G401 (cell line): ENCODE measurements at regions not wholly inside any gene's neighbourhood (a gene's known extent, or its start where the extent isn't known, plus 50 kb on each side); places are given as distances from the start of the nearest gene placed in this dataset.
"Not testable (repeated sequence)": the region's sequence is repeated elsewhere in the genome, so short reads cannot be mapped to it uniquely, and the experiment has no call there.

Experiments
- DNase-seq: peaks from one replicate; pipeline ENCODE4 v3.0.0-alpha.2; 2015; ENCODE audit warnings: low spot score
- in situ Hi-C: cut with HindIII; loops from 2 replicates; pipeline ENCODE4 v1.10.0; 2016; ENCODE audit warnings: low sequenced_read_pairs, mixed read lengths

DNA sequence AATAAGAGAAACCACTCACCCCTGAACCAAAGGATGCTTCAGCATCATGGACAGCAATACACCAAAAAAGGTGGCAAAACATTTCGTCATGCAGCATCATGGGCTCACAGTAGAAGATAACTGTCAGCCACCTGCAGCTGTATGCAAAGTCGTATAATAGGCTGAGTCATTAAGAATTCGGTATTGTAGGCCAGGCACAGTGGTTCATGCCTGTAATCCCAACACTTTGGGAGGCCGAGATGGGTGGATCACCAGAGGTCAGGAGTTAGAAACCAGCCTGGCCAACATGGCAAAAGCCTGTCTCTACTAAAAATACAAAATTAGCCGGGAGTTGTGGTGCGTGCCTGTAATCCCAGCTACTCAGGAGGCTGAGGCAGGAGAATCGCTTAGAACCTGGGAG lies 123.8 kb upstream of the UNC5B start:
- DNase-seq, in situ Hi-C loops: not testable (repeated sequence)

DNA sequence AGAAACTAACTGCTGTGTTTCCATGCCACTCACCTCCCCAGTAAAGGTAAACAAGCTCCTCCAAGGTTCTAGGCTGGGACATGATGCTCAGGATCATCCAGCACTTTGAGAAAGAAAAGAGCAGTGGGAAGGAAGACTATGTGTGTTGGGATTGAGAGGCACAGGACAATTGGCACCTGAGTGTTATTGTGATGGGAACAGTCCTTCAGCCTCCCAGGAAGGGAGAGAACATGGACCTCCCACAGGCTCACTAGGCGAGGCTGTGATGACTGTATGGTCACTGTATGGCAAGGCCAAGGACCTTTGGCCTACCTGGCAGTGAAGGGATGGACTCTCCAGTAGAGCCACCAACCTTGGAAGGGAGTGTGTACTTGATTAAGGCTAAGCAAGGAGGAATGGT lies 123.2 kb upstream of the UNC5B start:
- in situ Hi-C loops, result no loop called here

GRCh38 chr10:71090330-71090729 lies 122.0 kb upstream of the UNC5B start:
- in situ Hi-C loops, result no loop called here
- DNase-seq, result no peak

More for the DNA sequence above, 123.2 kb upstream of the UNC5B start:
- no peak for DNase-seq

DNA sequence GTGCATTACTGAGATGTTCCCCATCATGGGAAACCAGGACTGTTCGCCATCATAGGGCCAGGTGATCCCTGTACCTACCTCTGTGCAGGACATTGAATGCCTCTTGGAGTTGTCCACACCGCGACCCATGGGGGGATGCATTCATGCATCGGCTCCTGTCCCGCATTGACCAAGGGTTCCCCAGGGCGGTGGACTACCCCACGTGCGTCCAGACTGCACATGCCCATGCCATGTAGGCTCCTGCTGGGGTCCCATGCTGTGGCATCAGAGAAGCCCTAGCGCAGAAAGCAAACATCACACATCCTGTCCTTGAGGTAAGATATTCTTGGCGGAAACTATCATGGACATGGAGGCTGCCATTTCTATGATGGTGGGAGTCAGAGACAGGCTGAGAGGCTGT lies 121.6 kb upstream of the UNC5B start:
- in situ Hi-C loops, result no loop called here
- no peak for DNase-seq

DNA sequence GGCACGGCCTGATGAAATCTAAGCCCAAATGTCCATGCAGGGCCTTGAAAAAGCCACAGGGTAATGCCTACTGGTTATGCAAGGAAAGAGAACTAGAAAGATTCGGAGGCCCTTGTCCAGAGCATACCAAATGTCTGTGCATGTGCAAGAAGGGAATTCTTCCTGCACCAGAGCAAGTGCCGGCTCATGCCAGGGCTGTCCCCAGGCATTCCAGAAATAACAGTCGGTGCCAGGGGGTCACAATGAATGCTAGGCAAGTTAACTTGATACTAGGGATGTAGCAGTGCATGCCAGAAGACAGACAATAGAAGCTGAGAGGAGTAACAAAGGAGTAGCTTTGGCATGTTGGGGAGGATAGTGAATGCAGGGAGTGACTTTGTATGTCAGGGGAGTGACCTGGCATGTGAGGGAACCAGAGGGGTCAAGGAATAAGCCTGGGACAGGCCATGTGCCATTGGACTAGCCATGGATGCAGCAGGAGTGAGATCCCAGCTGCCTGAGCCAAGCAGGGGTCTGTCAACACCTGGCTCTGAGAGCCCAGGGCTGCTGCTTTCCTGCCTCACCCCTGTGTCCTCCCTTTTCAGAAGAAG lies 119.5 kb upstream of the UNC5B start:
- in situ Hi-C loops, result no loop called here
- no peak for DNase-seq

DNA sequence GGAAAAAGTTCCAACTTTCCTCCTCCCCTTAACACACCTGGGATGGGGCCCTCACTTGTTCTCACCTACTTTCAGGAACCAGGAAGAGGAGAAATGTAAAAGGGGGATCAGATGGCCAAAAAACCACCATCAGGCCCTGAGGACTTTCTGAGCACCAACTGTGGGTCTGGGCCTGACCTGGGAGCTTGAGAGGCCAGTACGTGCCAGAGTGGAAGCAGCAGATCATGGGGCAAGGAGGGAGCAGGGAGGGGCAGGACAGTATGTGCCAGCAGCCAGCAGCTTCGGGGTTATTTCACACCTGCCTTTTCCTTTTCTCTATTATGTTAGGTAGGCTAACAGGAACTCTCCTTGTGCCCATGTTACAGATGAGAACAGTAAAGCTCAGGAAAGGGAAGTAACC lies 118.8 kb upstream of the UNC5B start:
- in situ Hi-C loops, result no loop called here
- DNase-seq, result no peak

GRCh38 chr10:71094712-71095390 lies 117.5 kb upstream of the UNC5B start:
- in situ Hi-C loops, result no loop called here
- no peak for DNase-seq

DNA sequence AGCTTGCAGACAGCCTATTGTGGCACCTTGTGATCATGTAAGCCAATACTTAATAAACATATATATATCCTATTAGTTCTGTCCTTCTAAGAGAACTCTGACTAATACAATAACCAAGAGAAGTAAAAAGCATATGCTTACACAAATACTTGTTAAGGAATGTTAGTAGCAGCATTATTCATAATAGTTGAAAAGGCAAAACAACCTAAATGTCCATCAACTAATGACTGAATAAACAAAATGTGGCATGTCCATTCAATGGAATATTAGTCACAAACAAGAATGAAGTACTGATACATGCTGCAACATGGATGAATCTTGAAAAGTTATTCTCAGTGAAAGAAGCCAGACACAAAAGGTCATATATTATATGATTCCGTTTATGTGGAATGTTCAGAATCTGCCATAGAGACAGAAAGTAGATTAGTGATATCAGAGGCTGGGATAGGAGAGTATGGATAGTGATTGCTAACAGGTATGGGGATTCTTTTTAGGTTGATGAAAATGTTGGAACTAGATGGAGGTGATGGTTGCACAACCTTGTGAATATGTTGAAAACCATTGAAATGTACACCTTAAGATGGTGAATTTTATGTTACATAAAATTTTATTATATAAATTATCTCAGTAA lies 112.5 kb upstream of the UNC5B start:
- DNase-seq, result no peak
- in situ Hi-C loops, result no loop called here

DNA sequence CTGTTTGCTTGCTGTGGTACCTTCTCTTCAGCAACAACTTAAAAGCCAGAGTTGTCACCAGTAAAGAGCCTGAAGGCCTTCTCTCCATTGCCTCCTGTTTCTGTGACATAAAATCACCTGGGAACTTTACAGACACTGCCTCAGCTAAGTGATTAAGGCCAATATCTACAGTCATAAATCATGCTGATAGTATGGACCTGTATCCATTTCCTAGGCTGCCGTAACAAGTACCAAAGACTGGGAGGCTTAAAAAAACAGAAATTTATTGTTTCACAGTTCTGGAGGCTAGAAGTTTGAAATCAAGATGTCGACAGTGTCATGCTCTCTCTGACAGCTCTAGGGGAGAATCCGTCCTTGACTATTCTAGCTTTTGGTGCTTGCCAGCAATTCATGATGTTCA lies 108.4 kb upstream of the UNC5B start:
- in situ Hi-C loops, result no loop called here

GRCh38 chr10:71106151-71106550 lies 106.2 kb upstream of the UNC5B start:
- in situ Hi-C loops, DNase-seq: not testable (repeated sequence)

More for the DNA sequence above, 108.4 kb upstream of the UNC5B start:
- DNase-seq, result no peak

- in situ Hi-C loops, DNase-seq: not testable (repeated sequence)
Measured at GRCh38 chr10:71107117-71107516, 105.3 kb upstream of the UNC5B start.

- in situ Hi-C loops, DNase-seq: not testable (repeated sequence)
Measured at GRCh38 chr10:71108042-71108441, 104.3 kb upstream of the UNC5B start.

DNA sequence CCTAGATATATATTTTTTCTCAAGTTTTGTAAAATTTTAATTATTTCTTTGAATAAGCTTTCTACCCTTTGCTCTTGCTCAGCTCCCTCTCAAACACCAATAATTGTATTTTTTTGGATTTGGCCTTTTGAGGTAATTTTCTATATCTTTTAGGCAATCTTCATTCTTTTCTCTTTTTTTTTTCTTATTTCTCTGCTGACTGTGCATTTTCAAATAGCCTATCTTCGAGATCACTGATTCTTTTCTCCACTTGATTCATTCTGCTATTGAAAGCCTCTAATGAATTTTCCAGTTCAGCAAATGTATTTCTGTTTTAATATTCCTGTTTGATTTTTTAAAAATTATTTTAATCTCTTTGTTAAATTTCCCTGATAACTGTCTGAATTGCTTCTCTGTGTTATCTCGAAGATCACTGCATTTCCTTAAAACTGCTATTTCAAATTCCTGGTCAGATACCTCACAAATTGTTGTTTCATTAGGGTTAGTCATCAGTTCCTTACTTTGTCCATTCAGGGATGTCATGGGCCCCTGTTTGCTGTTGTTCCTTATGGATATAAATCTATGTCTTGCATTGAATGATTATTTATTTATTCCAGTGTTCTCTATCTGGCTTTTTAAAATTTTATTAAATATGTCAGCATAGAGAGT lies 100.1 kb upstream of the UNC5B start:
- DNase-seq, result no peak
- in situ Hi-C loops, result no loop called here

DNA sequence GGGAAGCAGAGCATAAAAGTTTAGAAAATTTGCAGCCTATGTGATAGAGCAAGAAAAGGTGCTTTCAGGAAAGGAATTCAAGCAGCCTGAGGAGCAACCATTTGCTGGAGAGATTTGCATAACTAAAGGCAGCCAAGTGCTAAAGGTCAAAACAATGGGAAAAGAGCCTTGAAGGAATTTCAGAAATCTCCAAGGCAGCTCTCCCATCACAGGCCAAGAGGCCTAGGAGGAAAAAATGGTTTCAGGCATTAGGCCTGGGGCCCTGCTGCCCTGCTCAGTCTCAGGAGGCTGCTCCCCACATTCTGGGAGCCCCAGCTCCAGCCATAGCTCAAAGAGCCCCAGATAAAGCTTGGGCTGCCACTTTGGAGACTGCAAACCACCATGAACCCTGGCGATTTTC lies 95.9 kb upstream of the UNC5B start:
- in situ Hi-C loops, result no loop called here
- DNase-seq, result no peak

- in situ Hi-C loops, DNase-seq: not testable (repeated sequence)
Measured at GRCh38 chr10:71117589-71117988, 94.8 kb upstream of the UNC5B start.

- in situ Hi-C loops, result no loop called here
- no peak for DNase-seq
Measured at GRCh38 chr10:71123023-71123422, 89.3 kb upstream of the UNC5B start.

DNA sequence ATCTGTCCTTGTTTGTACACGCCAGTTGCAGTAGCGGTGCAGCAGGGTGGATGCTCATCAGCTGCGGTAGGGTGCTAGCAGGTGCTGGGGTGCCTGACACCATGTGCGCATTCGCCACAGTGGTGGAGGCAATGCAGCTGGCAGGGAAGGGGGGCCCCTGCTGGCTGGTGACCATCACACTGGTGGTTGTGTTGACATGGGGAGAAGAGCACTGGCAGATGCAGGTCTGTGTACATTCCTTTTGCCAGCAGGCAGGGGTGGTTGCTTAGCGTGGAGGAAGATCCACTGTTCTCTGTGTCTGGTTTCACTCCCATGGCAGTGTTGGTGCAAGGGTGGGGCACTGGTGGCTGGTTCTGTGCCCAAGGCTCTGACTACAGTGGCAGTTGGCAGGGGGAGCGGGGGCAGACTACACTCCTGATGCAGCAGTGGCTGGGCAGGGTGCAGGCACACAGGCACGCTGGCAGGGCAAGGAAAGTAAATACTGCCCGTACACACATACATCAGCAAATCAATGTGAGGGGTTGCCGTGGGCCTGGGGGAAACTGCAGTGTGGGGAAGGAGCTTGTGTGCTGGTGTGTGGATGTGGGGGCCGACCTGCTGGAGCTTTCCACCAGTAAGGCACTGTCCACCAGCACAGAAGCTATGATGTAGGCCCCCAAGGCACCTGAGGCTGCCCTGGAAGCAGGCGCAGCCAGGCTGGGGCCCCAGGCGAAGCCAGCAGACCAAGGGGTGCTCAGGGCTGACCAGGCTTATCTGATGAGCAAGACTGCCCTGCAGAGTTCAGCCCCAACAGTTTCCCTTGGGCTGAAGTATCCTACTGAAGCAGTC lies 87.2 kb upstream of the UNC5B start:
- in situ Hi-C loops, result no loop called here
- no peak for DNase-seq

GRCh38 chr10:71125749-71126107 lies 86.6 kb upstream of the UNC5B start:
- in situ Hi-C loops, result no loop called here
- no peak for DNase-seq

- in situ Hi-C loops, result no loop called here
Measured at GRCh38 chr10:71126432-71126831, 85.9 kb upstream of the UNC5B start.

More at GRCh38 chr10:71126432-71126831, 85.9 kb upstream of the UNC5B start:
- no peak for DNase-seq
